ENCODE measurements at regions not wholly inside any gene's neighbourhood (a gene's known extent, or its start where the extent isn't known, plus 50 kb on each side); places are given as distances from the start of the nearest gene placed in this dataset.

DNA sequence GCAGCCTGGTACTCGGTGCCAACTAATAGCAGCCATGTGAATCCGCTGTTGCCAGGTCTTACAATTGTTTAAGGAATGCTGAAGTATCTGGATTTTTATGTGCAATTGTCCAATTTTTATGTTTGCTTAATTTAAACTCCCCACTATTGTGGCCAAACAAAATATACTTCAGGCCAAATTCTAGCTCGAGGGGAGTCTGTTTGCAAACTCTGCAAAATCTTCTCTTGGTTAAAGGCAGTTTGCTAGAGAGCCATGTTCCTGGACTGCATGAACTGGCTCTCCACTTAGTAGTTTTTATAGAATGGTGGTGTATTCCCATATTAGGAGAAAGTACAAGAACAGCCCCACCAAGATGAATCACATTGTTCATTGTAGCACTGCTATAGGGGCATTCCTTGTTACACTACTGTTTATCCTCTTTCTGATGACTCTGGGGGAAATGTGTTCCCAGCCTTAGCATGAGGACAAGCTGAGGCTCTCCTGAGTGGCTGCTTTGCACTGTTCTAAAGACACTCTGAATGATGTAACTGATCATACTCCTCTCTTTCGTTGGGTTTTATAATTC, 178.0 kb upstream of the GLI3 start:
- Histone ChIP-seq H3K27me3 (ENCODE audit: insufficient read depth in 3 of 3, low read length in 2 of 3) (no peaks in the 10 kb centered on the region), H3K4me1 (no peaks in the 10 kb centered on the region), H3K27ac (no peak overlapping the region), H3K36me3 (ENCODE audit: insufficient read depth in 1 of 2, low read depth in 1 of 2) (no peaks in the 10 kb centered on the region), H3K4me3 (no peak overlapping the region), H3K9me3 (no peaks in the 10 kb centered on the region)
- WGBS, 3 donors = 56 to 67% (median 59%) methylated on average over 4 of the region's 4 CpGs
- TF ChIP-seq, protein P1, sequence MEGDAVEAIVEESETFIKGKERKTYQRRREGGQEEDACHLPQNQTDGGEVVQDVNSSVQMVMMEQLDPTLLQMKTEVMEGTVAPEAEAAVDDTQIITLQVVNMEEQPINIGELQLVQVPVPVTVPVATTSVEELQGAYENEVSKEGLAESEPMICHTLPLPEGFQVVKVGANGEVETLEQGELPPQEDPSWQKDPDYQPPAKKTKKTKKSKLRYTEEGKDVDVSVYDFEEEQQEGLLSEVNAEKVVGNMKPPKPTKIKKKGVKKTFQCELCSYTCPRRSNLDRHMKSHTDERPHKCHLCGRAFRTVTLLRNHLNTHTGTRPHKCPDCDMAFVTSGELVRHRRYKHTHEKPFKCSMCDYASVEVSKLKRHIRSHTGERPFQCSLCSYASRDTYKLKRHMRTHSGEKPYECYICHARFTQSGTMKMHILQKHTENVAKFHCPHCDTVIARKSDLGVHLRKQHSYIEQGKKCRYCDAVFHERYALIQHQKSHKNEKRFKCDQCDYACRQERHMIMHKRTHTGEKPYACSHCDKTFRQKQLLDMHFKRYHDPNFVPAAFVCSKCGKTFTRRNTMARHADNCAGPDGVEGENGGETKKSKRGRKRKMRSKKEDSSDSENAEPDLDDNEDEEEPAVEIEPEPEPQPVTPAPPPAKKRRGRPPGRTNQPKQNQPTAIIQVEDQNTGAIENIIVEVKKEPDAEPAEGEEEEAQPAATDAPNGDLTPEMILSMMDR (IDR thresholded peaks at IDR 0.05) = no peak
- DNase-seq (no peak), ATAC-seq (no peak)
- intact Hi-C loops (cut with DNase I) = no loop called here

DNA sequence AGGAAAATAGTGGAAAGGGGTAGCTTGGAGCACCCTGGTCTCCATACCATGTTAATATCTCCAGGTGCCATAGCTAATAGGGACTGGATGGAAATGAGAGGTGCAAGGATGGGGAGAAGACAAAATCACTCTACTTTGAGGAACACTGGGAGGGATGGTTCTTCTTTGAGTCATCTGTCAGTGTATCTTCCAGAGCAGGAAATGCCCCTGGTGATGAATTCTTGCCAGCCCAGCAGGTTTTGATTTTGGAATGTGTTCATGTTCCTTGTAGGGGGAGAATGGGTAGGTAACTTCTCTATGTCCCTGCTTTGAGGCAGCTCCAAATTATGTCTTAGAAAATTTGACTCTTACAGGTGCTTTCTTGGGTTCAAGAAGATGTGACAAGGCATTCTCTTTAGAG, 177.0 kb upstream of the GLI3 start:
- intact Hi-C loops (cut with DNase I) = no loop called here
- ATAC-seq (no peak), DNase-seq (no peak)
- no peaks in the 10 kb centered on the region for H3K9me3 ChIP-seq
- TF ChIP-seq, protein P1 (IDR thresholded peaks at IDR 0.05) = no peak
- no peaks in the 10 kb centered on the region for H3K36me3 ChIP-seq (ENCODE audit: insufficient read depth in 1 of 2, low read depth in 1 of 2)
- no peaks in the 10 kb centered on the region for H3K4me1 ChIP-seq
- H3K27ac ChIP-seq = no peak overlapping the region
- no peak overlapping the region for H3K4me3 ChIP-seq
- H3K27me3 ChIP-seq (ENCODE audit: insufficient read depth in 3 of 3, low read length in 2 of 3) = no peaks in the 10 kb centered on the region

DNA sequence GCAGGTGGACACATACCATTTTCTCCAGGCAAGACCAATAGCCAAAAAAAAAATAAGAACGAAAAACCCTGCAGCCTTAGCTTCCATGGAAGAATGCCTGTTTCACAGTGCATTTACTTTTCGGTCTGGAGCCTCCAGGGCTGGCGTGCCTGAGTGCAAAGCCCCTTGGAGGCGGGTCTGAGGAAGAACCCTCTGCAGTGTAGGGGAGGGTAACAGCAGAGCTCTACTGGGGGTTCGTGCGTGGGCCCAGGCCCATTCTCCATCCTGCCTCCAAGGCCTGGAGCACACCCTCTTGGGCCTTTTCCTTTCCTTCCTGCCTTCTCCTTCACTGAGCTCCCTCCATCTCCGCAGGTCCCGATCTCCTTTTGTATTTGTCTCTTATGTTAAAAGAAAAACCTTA, 172.3 kb upstream of the GLI3 start:
- DNase-seq = no peak
- H3K27me3 ChIP-seq (ENCODE audit: insufficient read depth in 3 of 3, low read length in 2 of 3) = no peaks in the 10 kb centered on the region
- ATAC-seq = no peak
- 73 to 79% (median 79%) methylated on average over 8 of the region's 8 CpGs for WGBS, 3 donors
- H3K4me1 ChIP-seq = no peaks in the 10 kb centered on the region
- H3K36me3 ChIP-seq (ENCODE audit: insufficient read depth in 1 of 2, low read depth in 1 of 2) = no peaks in the 10 kb centered on the region
- TF ChIP-seq, protein P1 (IDR thresholded peaks at IDR 0.05) = no peak
- no peak overlapping the region for H3K27ac ChIP-seq
- no peak overlapping the region for H3K4me3 ChIP-seq
- intact Hi-C loops (cut with DNase I) = no loop called here
- no peaks in the 10 kb centered on the region for H3K9me3 ChIP-seq

DNA sequence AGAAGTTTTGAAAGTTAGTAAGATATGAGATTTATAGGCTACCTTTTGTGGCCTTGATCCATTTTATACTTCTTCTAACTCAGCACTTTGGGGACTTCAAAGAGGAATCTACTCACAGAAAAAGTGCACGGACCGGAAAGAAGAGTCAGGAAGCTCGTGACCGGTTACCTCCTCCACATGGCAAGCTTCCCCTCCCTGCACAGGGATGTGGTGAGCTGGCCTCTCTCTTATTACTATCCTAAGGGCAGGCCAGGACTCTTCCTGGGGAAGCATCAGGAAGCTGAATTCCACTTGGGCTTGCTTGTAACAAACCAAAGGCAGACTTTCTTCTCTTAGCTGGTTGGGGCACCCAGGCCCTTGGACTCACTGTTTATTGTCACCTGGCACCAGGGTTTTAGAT, 170.8 kb upstream of the GLI3 start:
- WGBS, 3 donors = 70 to 73% (median 72%) methylated on average over 4 of the region's 4 CpGs
- no peaks in the 10 kb centered on the region for H3K9me3 ChIP-seq
- DNase-seq (no peak), ATAC-seq (no peak)
- TF ChIP-seq, protein P1 (IDR thresholded peaks at IDR 0.05) = no peak
- H3K27me3 ChIP-seq (ENCODE audit: insufficient read depth in 3 of 3, low read length in 2 of 3) = no peaks in the 10 kb centered on the region
- intact Hi-C loops (cut with DNase I) = no loop called here
- no peaks in the 10 kb centered on the region for H3K36me3 ChIP-seq (ENCODE audit: insufficient read depth in 1 of 2, low read depth in 1 of 2)
- no peaks in the 10 kb centered on the region for H3K4me1 ChIP-seq
- H3K4me3 ChIP-seq = no peak overlapping the region
- no peak overlapping the region for H3K27ac ChIP-seq

DNA sequence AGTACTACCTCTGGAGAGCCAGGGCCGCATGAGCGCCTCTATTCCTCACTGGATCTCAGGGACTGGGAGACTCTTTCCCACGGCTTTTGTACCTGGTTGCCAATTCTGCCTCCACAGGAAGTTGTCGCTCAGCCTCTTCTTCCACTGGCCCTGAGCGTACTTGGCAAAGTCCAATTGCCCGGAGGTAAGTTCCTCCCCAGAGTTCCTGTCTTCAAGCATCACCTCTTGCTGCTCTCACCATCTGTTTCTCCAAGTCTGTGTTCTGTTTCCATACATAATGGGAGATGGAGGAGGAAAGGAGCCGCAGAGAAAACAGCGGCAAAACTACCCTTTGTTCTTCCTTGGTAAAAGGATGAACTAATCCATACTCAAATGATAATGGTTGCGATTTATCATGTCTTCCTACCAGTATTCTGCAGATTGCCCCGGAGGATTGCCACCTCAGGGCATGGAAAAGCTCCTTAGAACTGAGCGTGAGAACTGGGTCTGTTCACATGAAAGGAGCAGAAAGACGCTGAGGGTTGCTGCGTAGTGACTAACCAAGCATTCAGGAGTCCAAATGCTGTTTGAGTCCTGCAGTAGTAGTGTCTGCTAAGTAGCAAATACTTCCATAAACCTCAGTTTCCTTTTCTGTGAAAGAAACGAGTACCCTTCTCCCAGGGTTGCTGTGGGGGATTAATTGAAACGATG, 170.2 kb upstream of the GLI3 start:
- intact Hi-C loops (cut with DNase I) = no loop called here
- H3K36me3 ChIP-seq (ENCODE audit: insufficient read depth in 1 of 2, low read depth in 1 of 2) = no peaks in the 10 kb centered on the region
- DNase-seq = no peak
- 86 to 91% (median 87%) methylated on average over 15 of the region's 15 CpGs for WGBS, 3 donors
- H3K4me3 ChIP-seq = no peak overlapping the region
- H3K9me3 ChIP-seq = no peaks in the 10 kb centered on the region
- no peak overlapping the region for H3K27ac ChIP-seq
- TF ChIP-seq, protein P1 (IDR thresholded peaks at IDR 0.05) = no peak
- ATAC-seq = no peak
- no peaks in the 10 kb centered on the region for H3K4me1 ChIP-seq
- no peaks in the 10 kb centered on the region for H3K27me3 ChIP-seq (ENCODE audit: insufficient read depth in 3 of 3, low read length in 2 of 3)
